Stimulated activated CD8-positive, alpha-beta memory T cell treated with anti-CD3 and anti-CD28 coated beads, Interleukin-2, amount 100 ng/mL, for 48 hours (primary cell): ENCODE measurements at regions not wholly inside any gene's neighbourhood (a gene's known extent, or its start where the extent isn't known, plus 50 kb on each side); places are given as distances from the start of the nearest gene placed in this dataset.

Experiments
- DNase-seq, 2 donors: peaks; one replicate each; pipeline ENCODE4 v3.0.0-alpha.2; 2020; ENCODE audit warnings: low read depth in 2 of 2

DNA sequence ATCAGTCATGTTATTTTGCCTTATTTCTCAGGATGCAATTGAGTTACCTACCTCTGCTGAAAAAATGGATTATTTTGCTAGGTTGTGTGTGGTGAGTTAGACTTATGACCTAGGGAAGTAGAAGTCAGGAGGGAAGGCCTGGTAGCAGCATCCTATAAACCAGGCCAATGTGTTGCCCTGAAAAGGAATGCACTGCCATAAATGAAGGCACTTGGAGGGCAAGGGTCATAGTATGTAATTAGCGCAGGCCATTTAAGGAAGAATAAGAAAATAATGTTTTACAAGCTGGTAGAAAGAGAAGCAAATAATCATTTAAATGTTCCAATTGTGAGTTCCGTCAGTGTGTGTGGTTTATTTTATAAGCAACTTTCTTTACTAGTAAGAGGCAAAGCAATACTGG, 698.8 kb downstream of the KCNJ2 start:
- no peak for DNase-seq

DNA sequence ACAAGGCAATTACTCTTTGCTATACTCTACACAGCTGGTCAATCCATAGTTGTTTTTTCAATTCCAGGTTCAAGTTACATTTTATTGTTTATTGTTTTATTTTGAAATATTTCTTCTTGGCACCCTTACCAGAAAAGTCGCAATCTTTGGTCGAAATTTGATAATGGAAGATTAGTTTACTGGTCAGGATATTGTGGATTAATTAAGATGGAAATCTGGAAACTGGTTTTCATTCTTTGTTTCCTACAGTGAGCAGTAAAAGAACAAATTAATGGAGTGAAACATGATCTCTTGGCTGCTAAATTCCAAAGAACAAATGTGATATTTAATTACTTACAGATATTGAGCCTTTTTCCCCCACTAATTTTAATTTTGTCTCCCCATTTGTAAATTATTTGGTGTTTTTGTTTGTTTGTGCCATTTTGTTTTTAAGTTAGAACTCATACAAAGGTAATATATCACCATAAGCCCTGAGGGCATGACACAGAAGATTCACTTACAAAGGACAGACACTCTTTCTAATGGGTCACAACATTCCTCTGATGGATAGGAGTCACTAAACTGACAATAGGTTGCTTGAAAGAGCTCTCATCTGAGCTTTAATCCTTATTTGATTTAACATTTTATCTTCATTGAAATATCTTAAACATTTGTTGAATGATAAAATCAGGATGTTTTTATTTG, 700.2 kb downstream of the KCNJ2 start:
- DNase-seq: no peak

DNA sequence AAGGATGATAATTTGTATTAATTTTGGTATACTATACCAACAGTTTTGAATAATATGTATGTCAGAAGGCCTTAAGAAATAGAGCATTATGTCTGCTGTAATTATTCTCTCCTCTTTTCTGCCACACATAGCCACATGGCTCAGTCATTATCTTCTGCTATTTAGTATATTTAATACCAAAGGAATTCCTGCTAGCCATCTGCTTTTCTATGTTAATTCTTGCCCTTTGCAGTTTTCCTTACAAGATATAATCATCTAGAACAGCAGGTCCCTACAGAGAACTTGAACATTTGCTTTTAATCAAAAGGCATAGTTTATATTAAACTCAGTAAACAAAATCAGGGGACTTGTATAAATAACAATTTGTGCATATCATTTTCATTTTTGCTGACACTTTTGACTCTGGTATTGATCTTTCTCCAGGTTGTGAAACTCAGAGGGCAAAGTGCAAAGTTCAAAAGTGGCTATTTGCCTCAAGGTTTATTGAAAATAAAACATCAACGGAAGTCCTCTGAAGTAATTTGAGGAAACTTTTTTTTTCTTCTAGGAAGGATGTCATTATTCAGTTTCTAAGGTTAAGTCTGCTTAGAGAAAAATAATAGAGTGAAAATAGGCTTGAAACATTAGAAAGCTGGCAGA, 702.0 kb downstream of the KCNJ2 start:
- no peak for DNase-seq

DNA sequence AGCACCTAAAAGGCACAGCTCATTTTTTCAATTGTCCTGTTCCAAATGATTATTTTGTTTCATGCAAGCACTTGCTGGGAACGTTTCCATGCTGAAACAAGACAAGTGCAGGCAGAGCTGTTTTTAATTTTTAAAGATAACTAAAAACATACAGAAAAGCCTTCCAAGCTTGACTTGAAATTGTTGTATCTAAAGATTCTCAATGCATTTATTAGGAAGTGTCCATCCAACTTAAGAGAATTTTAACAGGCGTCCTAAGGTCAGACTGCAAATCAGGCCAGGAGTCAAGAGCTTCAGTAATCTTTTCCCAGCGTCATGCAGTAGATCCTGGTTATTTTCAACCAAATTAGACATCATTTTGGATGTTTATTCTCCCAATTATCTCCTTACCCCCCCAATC, 702.8 kb downstream of the KCNJ2 start:
- DNase-seq: no peak

DNA sequence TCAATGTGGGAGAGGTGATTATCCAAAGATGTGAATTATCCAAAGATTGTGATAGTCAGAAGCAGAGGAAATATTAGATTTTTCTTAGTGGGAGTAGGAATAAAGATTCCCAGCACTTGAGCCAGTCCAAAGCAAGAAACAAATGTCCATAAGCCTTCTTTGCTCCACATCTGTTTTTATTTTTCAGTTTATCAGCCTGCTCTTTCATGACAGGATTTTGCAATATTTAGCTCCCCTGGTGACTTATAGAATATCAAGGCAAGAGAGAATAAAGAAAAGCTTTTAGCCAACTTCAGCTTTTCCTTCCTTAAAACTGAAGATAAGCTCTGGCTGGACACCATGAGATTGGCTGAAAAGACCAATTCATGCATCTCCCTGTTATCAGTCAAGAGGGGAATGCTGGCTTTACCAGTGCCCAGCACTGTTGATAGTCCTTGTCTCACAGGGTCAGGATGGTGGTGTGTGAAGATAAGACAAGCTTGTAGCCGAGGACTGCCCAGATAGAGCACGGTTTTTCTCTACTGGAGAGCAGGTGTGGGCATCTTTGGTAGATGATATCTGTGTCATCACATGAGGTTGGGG, 706.5 kb downstream of the KCNJ2 start:
- DNase-seq: no peak

DNA sequence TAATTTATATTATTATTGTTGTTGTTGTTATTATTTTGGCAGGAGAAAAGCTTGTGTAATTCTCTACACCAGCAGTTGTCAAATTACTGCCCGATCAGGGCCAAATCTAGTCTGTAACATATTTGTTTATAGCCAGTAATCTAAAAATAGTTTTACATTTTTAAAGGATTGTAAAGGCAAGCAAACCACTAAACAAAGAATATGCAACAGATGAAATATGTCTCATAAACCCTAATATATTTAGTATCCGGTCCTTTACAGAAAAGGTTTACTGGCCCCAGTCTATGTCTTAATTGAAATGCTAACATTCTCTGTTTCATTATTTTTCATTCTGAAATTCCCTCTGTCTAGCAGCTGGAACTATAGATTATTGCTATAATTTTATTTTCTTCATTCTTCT, 709.5 kb downstream of the KCNJ2 start:
- no peak for DNase-seq

DNA sequence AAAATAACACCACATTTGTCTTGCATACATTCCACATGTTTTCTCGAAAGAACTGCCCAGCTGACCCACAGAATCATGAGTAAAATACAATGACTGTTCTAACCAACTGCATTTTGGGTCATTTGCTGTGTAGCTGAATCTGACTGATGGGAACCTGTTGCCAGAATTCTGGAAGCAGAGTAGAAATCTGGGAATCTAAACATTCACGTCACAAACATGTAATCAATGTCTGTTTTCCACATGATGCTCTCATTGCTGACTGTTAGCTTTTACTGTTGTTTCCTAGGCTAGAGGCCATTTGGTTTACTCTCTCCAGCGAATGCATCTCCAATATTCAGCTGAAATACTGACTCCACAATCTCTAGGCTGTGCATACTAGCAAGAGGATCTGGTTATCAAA, 710.1 kb downstream of the KCNJ2 start:
- DNase-seq: no peak

DNA sequence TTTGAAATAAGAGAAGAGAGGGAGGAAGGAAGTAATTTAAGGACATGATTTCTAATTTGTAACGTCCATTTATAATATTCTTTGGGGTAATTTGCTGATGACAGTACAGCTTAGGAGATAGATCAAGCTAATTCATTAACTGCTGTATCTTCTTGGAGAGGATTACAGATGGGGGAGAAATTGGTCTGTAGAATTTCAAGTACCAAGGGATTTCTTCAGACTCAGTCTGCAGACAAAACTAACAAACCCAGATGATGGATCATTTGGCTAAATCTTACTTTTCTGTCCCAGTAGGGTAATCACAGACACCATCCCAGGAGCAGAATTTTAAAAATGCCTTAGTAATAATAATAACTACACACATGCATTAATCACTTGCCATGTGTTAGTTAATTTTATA, 711.8 kb downstream of the KCNJ2 start:
- DNase-seq: no peak

DNA sequence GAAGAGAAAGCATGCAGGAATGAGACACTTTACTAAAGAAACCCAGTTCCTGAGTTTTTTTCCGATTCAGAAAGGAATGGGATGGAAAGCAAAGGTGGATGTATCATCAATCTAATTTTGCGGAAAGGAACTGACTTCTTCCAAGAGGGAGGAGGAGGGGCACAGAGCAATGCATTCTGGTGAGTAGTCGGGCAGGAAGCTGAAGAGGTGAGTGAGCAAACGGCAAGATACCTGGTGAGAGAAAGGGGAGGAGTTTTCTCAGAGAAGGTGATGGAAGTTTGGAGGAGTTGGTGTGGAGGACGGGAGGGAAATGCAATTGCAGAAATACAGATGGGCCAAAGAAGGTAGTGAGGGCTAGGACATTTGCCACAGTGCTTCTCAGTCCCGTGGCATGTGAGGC, 713.2 kb downstream of the KCNJ2 start:
- DNase-seq: no peak

DNA sequence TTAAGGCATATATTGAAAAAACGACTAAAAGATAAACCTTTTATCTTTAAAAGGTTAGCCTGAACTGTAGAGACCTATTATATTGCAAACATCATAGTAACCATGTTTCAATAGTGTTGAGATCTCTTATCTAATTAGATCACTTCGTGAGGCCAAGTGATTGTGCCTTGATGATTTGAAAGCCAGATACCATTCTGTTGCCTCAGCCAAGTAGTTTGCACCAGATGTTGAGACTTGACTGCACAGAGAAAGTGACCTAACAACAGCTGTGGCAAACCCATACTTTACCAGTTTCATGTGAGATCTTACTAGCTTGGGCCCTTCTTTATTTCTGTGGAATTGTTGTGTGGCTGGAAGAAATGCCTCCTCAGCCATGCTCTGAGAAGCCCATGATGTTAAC, 717.3 kb downstream of the KCNJ2 start:
- DNase-seq: no peak

DNA sequence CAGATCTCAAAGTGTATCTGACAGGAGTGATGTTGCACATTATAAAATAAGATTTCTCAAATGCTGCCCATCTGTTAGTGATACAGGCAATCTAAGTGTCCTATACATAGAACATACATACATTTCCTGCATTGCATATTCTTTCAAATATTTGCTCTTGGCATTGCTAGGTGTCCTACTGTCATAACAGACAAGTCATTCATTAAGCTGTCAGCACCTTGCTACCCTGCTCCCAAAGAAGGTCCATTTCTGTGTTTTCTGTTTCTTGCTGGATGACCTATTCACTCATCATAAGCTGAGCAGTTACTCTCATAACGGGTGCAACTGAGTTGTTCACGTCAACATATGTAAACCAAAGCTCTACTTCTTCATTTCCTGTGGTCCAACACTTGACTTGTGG, 719.0 kb downstream of the KCNJ2 start:
- DNase-seq: no peak

DNA sequence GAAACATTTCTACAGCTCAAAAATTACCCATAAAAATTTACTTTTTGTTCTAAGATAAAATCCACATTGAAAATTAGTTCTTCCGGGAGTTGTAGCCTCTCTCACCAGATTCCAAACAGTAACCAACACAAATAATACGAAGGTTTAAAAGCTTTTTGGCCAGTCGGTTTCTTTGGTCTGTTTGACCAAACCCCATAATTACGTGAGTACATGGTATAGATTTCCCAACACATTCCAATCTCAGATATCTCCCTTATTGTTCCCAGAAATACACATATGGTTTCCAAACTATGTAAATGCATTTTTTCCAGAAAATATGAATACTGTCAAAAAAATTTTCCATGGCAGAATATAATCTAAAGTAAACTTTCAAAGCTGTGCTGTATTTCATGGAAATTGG, 722.0 kb downstream of the KCNJ2 start:
- no peak for DNase-seq

DNA sequence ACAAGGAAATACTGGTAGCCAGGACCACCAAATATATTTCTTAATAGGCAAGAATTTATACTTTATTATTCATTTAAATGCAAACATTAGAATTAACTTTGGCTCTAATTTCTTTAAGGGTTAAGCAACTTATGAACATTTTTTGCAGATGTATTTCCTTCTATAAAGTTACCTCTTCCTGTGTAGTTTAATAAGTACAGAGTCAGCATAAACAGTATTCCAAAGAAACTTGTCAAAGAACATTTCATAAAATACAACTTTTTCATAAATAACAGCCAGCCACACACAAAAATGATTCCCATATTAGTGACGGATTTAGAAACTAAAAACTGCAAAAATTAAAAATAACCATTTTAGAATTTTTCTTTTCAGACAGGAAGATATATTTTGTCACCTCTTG, 723.2 kb downstream of the KCNJ2 start:
- no peak for DNase-seq

DNA sequence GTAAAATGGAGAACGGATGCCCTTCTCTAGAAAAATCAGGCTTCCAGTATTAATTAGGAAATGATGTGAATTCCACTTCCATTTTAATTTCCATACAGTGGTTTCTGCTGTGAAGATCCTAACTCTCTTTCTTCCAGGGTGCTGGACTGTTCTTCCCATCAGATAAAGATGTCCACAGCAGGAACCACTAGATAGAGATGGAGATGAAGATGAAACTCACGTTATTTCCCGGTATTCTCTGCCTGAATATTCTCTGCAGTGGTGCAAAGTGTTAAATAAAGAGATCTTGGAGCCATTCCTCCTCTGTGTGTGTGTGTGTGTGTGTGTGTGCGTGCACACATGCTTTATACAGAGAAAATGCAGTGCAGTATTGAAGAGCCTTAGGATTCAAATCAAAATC, 727.5 kb downstream of the KCNJ2 start:
- no peak for DNase-seq

DNA sequence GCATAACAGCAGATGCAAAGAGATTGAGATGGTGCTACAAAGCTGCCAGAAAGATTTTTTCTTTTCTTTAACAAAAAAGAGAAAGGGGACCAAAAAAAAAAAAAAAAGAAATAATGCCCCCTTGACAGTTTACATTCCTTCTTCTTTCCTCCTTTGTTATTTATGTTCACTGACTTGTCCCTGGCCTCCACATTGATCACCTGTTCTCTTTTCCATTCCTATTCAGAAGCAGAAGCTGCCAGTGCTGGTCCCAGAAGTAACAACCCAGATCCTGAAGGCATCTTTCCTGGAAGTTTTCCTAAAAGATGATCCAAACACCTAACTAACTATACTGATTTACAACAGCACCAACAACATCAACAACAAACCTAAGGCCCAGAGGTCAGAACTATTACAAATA, 728.1 kb downstream of the KCNJ2 start:
- DNase-seq: no peak

DNA sequence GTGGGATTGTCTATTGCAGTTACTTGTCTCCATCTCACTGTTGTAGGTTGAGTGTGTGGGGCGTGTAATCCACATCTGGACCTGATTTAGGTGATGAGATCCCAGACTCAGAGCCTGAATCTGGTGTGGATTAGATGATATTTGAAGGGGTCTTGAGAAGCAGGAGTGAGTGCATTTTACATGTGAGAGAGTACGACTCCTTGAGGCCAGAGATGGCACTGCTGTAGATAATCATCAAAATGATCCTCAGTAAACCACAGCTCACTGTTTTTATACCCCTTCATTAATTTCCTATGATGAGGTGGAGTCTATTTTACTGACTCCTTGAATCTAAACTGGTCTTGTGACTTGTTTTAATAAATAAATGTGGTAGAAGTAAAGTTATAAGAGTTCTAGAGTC, 732.5 kb downstream of the KCNJ2 start:
- DNase-seq: no peak

DNA sequence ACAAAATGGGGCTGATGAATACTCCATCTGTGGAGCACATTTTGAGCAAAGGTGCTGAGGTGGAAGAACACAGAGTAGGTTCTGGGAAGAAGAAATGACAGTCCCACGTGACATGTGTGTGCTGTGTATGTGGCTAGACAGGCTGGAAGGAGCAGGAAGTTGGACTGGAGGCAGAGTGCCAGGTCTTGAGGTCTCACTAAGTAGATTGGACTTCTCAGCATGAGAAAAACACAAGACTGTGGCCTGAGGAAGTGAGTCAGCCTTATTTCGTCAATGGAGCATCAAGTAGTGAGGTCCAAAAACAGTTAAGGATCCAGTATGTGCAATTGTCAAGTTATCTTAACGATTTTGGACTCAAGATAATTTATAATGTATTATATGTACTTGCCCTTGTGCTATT, 736.5 kb downstream of the KCNJ2 start:
- DNase-seq: no peak

DNA sequence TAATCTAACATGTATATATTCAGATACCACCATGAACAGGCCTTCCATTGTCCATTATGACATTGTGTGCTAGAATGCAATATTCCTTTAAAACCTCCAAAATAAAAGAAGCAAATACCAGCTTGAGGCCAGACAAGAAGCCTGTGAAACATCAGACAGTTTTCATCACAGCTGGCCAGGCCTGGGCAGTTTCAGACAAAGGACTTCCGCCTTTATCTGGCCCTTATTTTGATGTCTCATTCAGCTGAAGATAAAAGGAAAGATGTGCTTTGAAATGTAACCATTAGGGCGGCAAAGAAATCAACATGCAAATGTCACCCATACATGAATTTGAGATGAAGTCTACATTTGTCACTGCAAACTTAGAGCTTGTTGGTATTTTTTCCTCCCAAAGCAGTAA, 737.5 kb downstream of the KCNJ2 start:
- no peak for DNase-seq

DNA sequence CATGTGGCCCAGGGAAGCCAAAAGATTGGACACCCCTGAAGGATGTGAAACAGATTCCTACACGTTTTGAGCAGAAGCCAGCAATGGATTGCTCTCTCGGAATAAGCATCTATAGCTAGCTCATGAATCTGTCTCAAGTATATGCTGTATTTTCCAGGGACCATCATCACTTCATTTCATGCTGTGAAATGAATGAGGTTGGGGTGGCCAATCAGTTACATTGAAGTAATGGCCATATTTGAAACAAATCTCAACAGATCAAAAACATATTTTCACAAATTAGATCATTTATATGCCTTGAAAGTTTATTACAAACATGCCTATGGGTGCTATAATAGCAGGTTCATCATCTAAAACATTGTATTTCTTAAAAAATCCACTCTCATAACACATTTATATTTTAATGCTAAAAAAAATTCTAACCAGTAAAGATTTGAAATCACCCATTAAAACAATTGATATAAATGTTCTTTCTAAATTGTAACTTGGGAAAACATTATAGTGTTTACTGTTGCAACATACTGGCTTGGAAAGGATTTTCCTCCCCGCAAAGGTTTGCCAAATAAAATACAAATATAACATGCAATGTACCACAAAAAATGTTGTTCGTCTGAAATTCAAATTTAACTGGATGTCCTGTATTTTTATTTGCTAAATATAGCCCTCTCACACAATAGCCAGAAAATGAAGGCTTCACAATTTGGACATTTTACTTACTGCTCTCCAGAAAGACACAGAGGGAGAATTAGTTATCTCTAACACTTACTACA, 743.6 kb downstream of the KCNJ2 start:
- DNase-seq: no peak

DNA sequence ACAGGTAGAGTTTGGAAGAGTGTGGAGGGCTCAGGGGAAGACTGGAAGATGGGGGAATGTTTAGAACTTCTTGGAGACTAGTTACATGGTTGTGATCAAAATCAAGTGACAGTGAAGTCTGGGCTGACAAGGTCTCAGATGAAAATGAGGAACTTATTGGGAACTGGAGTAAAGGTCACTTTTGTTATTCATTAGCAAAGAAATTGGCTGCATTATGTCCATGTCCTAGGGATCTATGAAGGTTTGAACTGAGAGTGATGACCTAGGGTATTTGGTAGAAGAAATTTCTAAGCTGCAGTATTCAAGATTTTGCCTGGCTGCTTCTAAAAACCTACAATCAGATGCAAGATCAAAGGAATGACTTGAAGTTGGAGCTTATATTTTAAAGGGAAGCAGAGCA, 747.1 kb downstream of the KCNJ2 start:
- DNase-seq: no peak

DNA sequence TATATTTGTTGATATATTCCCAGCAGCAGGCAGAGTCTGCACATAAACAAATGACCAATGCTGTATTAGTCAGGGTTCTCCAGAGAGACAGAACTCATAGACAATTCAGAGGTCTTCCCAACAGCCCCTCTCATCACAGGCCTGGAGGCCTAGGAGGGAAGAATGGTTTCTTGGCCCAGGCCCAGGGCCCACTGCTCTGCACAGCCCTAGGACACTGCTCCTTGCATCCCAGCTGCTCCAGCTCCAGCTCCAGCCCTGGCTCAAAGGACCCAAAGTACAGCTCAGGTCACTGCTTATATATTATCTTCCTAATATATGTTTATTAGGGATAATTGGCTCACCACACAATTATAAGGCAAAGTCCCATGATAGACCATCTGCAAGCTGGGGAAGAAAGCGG, 749.9 kb downstream of the KCNJ2 start:
- no peak for DNase-seq

DNA sequence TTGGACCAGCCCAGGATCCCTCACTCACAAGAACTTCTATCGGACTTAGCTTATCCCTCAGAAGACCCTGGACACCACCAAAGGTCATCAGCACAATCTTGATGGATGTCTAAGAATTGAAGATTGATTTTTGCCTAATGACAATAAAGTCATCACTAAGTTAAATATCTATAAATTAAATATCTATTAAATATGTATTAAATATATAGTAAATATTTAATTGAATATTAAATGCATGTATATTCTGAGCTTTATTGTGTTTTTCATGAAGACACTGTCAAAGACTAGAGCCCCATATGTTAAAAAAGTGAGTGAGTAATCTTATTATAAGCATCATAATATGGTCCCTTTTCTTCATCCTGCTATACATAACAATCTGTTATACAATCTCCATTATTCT, 751.1 kb downstream of the KCNJ2 start:
- no peak for DNase-seq

DNA sequence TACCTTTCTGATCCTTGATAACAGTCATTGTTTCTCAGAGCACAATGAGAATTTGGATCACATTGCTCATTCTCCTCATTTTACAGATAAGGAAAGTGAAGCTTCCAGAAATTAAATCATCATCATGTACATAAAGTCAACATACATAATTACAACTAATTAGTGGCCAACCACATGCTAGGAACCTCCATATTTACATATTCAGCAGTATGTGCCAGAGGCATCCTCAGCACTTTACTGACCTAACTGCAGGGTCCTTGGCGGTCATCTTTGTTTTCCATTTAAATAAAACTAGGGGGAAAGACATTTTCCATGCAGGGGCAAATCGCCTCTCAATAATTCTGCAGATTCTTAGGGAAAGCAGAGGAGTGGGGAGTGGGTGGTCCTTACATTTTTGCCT, 752.9 kb downstream of the KCNJ2 start:
- DNase-seq: no peak
